ENCODE measurements at regions not wholly inside any gene's neighbourhood (a gene's known extent, or its start where the extent isn't known, plus 50 kb on each side); places are given as distances from the start of the nearest gene placed in this dataset.

DNA sequence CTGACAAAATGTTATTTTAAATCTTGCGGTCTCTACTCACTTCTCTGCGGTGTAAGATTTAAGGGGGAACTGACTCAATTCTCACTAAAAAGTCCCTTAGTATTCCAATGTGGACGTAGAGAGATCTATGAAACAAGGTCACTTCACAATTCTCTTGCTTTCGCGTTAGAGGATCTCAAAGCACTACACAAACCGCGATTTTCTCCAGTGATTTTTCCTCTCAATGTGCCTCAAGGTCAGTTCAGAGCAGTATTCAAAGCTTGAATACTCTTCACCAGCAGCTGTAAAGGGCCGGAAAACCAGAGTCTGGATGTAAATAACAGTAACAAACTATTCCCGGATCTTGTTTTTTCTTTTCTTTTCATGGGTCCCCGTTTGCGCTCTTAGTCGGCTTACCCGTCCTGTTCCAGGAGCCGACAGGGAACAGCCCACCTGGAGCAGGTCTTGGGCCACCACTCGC is 128.2 kb downstream of the TMEM161B start:
- H3K27ac ChIP-seq (ENCODE audit: extremely low read depth, low read depth, low read length) = no peak overlapping the region
- ATAC-seq = no peak
- CTCF ChIA-PET (ENCODE audit: low intra/inter-chr PET ratio) = no interaction called here
- H3K9ac ChIP-seq (ENCODE audit: insufficient read depth in 1 of 2, low read depth in 2 of 2, low read length in 2 of 2) = peak overlapping the region; percentile 48 to 87; a peak in 2 of 4 replicates
- peaks cover 3 to 7% of the 10 kb centered on the region in 2 experiments; a peak in 4 of 5 replicates for H3K4me1 ChIP-seq (replicated peaks in 1 of 2; ENCODE audit: control insufficient read depth in 2 of 2, insufficient read depth in 2 of 2, low read length in 2 of 2)
- no peaks in the 10 kb centered on the region for H3K9me1 ChIP-seq (ENCODE audit: control insufficient read depth, insufficient read depth, low read length)
- in situ Hi-C loops (cut with MboI) = loop anchor here (10.0 kb wide), 1 partner anchor 534 kb away; no protein-coding TSS in a partner anchor
- peak overlapping the region; percentile 94 for H2AFZ ChIP-seq (ENCODE audit: low read depth, low read length)
- no peaks in the 10 kb centered on the region for H4K20me1 ChIP-seq (replicated peaks; ENCODE audit: control insufficient read depth, insufficient read depth, low read length)
- no peaks in the 10 kb centered on the region for H3K36me3 ChIP-seq (ENCODE audit: control insufficient read depth, insufficient read depth, low read length)
- intact Hi-C loops (cut with micrococcal nuclease) = loop anchor here (5.0 to 10.0 kb wide), 5 partner anchors 127 to 542 kb away; partner anchors contain the start of gene TMEM161B
- H3K9me3 ChIP-seq (replicated peaks; ENCODE audit: control insufficient read depth, insufficient read depth, low read depth, low read length) = no peaks in the 10 kb centered on the region
- H3K27me3 ChIP-seq (ENCODE audit: control insufficient read depth in 2 of 2, insufficient read depth in 2 of 2, low read length in 2 of 2) = peaks cover 19 to 24% of the 10 kb centered on the region in 2 experiments; a peak in 4 of 5 replicates
- WGBS (ENCODE audit: insufficient coverage, low coverage, missing lambda C conversion rate) = 34% methylated on average over 15 of the region's 15 CpGs
- POLR2A ChIA-PET = no interaction called here
- DNase-seq (ENCODE audit: extremely low read depth in 1 of 4, low spot score in 3 of 4) = no peak
- H3K4me2 ChIP-seq (ENCODE audit: insufficient read depth, low read length) = peak overlapping the region; percentile 92
- no TSS peak for BruUV-seq (replicated peaks)
- FAIRE-seq = no peak
- peak overlapping the region; percentile 46 for H3K4me3 ChIP-seq
- no peaks in the 10 kb centered on the region for H3K79me2 ChIP-seq (ENCODE audit: control insufficient read depth, insufficient read depth, low read length)
- TF ChIP-seq CHD1 (IDR thresholded peaks at IDR 0.05; ENCODE audit: low read length) = no peak
- no peak for TF ChIP-seq NR3C1 (CRISPR knock-in tag; IDR thresholded peaks at IDR 0.05)
- no peak for TF ChIP-seq CHD2 (IDR thresholded peaks at IDR 0.05; ENCODE audit: low read depth, low read length)
- TF ChIP-seq WHSC1 (IDR thresholded peaks at IDR 0.05; ENCODE audit: low read length) = no peak
- TF ChIP-seq SLC30A9 (CRISPR knock-in tag; IDR thresholded peaks at IDR 0.05) = no peak
- TF ChIP-seq RAD51 (IDR thresholded peaks at IDR 0.05; ENCODE audit: borderline replicate concordance, low read depth) = no peak
- no peak for TF ChIP-seq KDM2B (CRISPR knock-in tag; IDR thresholded peaks at IDR 0.05)
- TF ChIP-seq, protein P1, sequence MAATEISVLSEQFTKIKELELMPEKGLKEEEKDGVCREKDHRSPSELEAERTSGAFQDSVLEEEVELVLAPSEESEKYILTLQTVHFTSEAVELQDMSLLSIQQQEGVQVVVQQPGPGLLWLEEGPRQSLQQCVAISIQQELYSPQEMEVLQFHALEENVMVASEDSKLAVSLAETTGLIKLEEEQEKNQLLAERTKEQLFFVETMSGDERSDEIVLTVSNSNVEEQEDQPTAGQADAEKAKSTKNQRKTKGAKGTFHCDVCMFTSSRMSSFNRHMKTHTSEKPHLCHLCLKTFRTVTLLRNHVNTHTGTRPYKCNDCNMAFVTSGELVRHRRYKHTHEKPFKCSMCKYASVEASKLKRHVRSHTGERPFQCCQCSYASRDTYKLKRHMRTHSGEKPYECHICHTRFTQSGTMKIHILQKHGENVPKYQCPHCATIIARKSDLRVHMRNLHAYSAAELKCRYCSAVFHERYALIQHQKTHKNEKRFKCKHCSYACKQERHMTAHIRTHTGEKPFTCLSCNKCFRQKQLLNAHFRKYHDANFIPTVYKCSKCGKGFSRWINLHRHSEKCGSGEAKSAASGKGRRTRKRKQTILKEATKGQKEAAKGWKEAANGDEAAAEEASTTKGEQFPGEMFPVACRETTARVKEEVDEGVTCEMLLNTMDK (IDR thresholded peaks at IDR 0.05; ENCODE audit: borderline replicate concordance, insufficient read depth, low read depth, low read length, poor library complexity, severe bottlenecking) = no peak
- TF ChIP-seq, protein P2, sequence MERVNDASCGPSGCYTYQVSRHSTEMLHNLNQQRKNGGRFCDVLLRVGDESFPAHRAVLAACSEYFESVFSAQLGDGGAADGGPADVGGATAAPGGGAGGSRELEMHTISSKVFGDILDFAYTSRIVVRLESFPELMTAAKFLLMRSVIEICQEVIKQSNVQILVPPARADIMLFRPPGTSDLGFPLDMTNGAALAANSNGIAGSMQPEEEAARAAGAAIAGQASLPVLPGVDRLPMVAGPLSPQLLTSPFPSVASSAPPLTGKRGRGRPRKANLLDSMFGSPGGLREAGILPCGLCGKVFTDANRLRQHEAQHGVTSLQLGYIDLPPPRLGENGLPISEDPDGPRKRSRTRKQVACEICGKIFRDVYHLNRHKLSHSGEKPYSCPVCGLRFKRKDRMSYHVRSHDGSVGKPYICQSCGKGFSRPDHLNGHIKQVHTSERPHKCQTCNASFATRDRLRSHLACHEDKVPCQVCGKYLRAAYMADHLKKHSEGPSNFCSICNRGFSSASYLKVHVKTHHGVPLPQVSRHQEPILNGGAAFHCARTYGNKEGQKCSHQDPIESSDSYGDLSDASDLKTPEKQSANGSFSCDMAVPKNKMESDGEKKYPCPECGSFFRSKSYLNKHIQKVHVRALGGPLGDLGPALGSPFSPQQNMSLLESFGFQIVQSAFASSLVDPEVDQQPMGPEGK (CRISPR knock-in tag; IDR thresholded peaks at IDR 0.05; ENCODE audit: borderline replicate concordance) = no peak
- no peak for TF ChIP-seq SIX5 (IDR thresholded peaks at IDR 0.05; ENCODE audit: borderline replicate concordance in 1 of 2, insufficient read depth in 1 of 2, low read depth in 1 of 2, low read length in 2 of 2)
- TF ChIP-seq MTF1 (CRISPR knock-in tag; IDR thresholded peaks at IDR 0.05; ENCODE audit: borderline replicate concordance) = no peak
- TF ChIP-seq, protein P3, sequence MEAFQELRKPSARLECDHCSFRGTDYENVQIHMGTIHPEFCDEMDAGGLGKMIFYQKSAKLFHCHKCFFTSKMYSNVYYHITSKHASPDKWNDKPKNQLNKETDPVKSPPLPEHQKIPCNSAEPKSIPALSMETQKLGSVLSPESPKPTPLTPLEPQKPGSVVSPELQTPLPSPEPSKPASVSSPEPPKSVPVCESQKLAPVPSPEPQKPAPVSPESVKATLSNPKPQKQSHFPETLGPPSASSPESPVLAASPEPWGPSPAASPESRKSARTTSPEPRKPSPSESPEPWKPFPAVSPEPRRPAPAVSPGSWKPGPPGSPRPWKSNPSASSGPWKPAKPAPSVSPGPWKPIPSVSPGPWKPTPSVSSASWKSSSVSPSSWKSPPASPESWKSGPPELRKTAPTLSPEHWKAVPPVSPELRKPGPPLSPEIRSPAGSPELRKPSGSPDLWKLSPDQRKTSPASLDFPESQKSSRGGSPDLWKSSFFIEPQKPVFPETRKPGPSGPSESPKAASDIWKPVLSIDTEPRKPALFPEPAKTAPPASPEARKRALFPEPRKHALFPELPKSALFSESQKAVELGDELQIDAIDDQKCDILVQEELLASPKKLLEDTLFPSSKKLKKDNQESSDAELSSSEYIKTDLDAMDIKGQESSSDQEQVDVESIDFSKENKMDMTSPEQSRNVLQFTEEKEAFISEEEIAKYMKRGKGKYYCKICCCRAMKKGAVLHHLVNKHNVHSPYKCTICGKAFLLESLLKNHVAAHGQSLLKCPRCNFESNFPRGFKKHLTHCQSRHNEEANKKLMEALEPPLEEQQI (IDR thresholded peaks at IDR 0.05) = no peak

All from K562 (cell line).